A673 (cell line): ENCODE measurements at regions not wholly inside any gene's neighbourhood (a gene's known extent, or its start where the extent isn't known, plus 50 kb on each side); places are given as distances from the start of the nearest gene placed in this dataset.

Source experiments
- CTCF ChIP-seq: fragments of 300-800, 200-600 bp; sonication (generic); conservative IDR thresholded peaks from 2 replicates; pipeline ENCODE4 v1.5.1; 2017; ENCODE audit warnings: low read depth, mild to moderate bottlenecking, antibody characterized with exemption, low read length, moderate library complexity, mixed read lengths
- EZH2 ChIP-seq: fragments of 200-600 bp; sonication (generic); IDR thresholded peaks from 2 replicates; pipeline ENCODE4 v1.6.1; 2017; ENCODE audit warnings: borderline replicate concordance, low read depth, mild to moderate bottlenecking, mixed read lengths, antibody characterized with exemption, low read length; ENCODE audit not compliant: poor library complexity, severe bottlenecking

GRCh38 chr13:83633746-83634145 is 248.5 kb downstream of the SLITRK1 start:
- no peak for TF ChIP-seq CTCF
- no peak for TF ChIP-seq EZH2
